Posterior vena cava (tissue), 2 donors: ENCODE measurements at regions not wholly inside any gene's neighbourhood (a gene's known extent, or its start where the extent isn't known, plus 50 kb on each side); places are given as distances from the start of the nearest gene placed in this dataset.
"Not testable (repeated sequence)": the region's sequence is repeated elsewhere in the genome, so short reads cannot be mapped to it uniquely, and the experiment has no call there.

Experiments
- DNase-seq: peaks from one replicate; pipeline ENCODE4 v3.0.0-alpha.2; 2020; ENCODE audit warnings: low spot score
- intact Hi-C, 2 donors: fragments of 100-400 bp; cut with DNase I; formaldehyde crosslinking; loops; one replicate each; pipeline versions ENCODE4 v1.14.1 to v1.14.2; 2022 to 2023
- donor health status: DM: yes; HTN: yes; CAD: no.
- donor health status: DM: yes; HTN: yes; CAD: no.

GRCh38 chr4:124121461-124121971 is 591.0 kb downstream of the ANKRD50 start:
- intact Hi-C loops, result loop anchor here in 1 of 2 donors (10.0 kb wide), 1 partner anchor 727 kb away; the partner anchor contains the start of gene SPRY1
- no peak for DNase-seq

GRCh38 chr4:124123181-124123580 is 589.4 kb downstream of the ANKRD50 start:
- no peak for DNase-seq
- intact Hi-C loops, result loop anchor here in 1 of 2 donors (10.0 kb wide), 1 partner anchor 728 kb away; the partner anchor contains the start of gene SPRY1

- DNase-seq, result no peak
- intact Hi-C loops, result loop anchor here in 1 of 2 donors (10.0 kb wide), 1 partner anchor 729 kb away; the partner anchor contains the start of gene SPRY1
Observed at GRCh38 chr4:124123721-124124120, 588.8 kb downstream of the ANKRD50 start.

GRCh38 chr4:124131324-124131723 is 581.2 kb downstream of the ANKRD50 start:
- not testable (repeated sequence) for DNase-seq

GRCh38 chr4:124132161-124132560 is 580.4 kb downstream of the ANKRD50 start:
- intact Hi-C loops, result no loop called here
- no peak for DNase-seq

More at GRCh38 chr4:124131324-124131723, 581.2 kb downstream of the ANKRD50 start:
- intact Hi-C loops, result not testable (repeated sequence)

- DNase-seq, result no peak
- intact Hi-C loops, result no loop called here
Observed at GRCh38 chr4:124133753-124134152, 578.8 kb downstream of the ANKRD50 start.

GRCh38 chr4:124135409-124135813 is 577.1 kb downstream of the ANKRD50 start:
- intact Hi-C loops, result no loop called here
- no peak for DNase-seq

GRCh38 chr4:124139044-124139443 is 573.5 kb downstream of the ANKRD50 start:
- intact Hi-C loops, result no loop called here
- DNase-seq, result no peak

- no peak for DNase-seq
- intact Hi-C loops, result no loop called here
Observed at GRCh38 chr4:124143632-124144031, 568.9 kb downstream of the ANKRD50 start.

- no peak for DNase-seq
- intact Hi-C loops, result no loop called here
Observed at GRCh38 chr4:124144238-124144654, 568.3 kb downstream of the ANKRD50 start.

- no peak for DNase-seq
- intact Hi-C loops, result no loop called here
Observed at GRCh38 chr4:124146068-124146467, 566.5 kb downstream of the ANKRD50 start.

- DNase-seq, result no peak
- intact Hi-C loops, result no loop called here
Observed at GRCh38 chr4:124151031-124151430, 561.5 kb downstream of the ANKRD50 start.

GRCh38 chr4:124152132-124152531 is 560.4 kb downstream of the ANKRD50 start:
- intact Hi-C loops, result no loop called here
- no peak for DNase-seq

- intact Hi-C loops, result no loop called here
Observed at GRCh38 chr4:124155239-124155638, 557.3 kb downstream of the ANKRD50 start.

GRCh38 chr4:124157396-124158083 is 555.0 kb downstream of the ANKRD50 start:
- intact Hi-C loops, result no loop called here

More at GRCh38 chr4:124155239-124155638, 557.3 kb downstream of the ANKRD50 start:
- no peak for DNase-seq

GRCh38 chr4:124163401-124163800 is 549.1 kb downstream of the ANKRD50 start:
- DNase-seq, result no peak
- intact Hi-C loops, result no loop called here

More at GRCh38 chr4:124157396-124158083, 555.0 kb downstream of the ANKRD50 start:
- no peak for DNase-seq

- intact Hi-C loops, result no loop called here
- DNase-seq, result no peak
Observed at GRCh38 chr4:124167602-124168001, 544.9 kb downstream of the ANKRD50 start.

GRCh38 chr4:124169524-124169923 is 543.0 kb downstream of the ANKRD50 start:
- intact Hi-C loops, DNase-seq: not testable (repeated sequence)

- no peak for DNase-seq
- intact Hi-C loops, result no loop called here
Observed at GRCh38 chr4:124173912-124174311, 538.6 kb downstream of the ANKRD50 start.

GRCh38 chr4:124177647-124178425 is 534.7 kb downstream of the ANKRD50 start:
- intact Hi-C loops, result no loop called here
- no peak for DNase-seq
